Endodermal cell (in vitro differentiated cells): ENCODE measurements at regions not wholly inside any gene's neighbourhood (a gene's known extent, or its start where the extent isn't known, plus 50 kb on each side); places are given as distances from the start of the nearest gene placed in this dataset.

ENCODE experiments used
- DNase-seq: peaks from one replicate; pipeline ENCODE4 v3.0.0-alpha.2; 2017
- H3K27ac ChIP-seq: 2 replicates; pipeline ENCODE4 v1.5.1; 2013; ENCODE audit warnings: mild to moderate bottlenecking, low read depth, low read length, moderate library complexity
- H3K27me3 ChIP-seq: 2 replicates; pipeline ENCODE4 v1.6.1; 2013; ENCODE audit warnings: mild to moderate bottlenecking, low read length, moderate library complexity; ENCODE audit not compliant: insufficient read depth, control insufficient read depth, poor library complexity, severe bottlenecking
- H3K36me3 ChIP-seq: 2 replicates; pipeline ENCODE4 v1.7.0; 2013; ENCODE audit warnings: mild to moderate bottlenecking, low read length, moderate library complexity; ENCODE audit not compliant: control insufficient read depth, insufficient read depth
- H3K4me1 ChIP-seq: one replicate; pipeline ENCODE4 v1.7.0; 2013; ENCODE audit warnings: low read length; ENCODE audit not compliant: control insufficient read depth, insufficient read depth
- H3K4me3 ChIP-seq: 2 replicates; pipeline ENCODE4 v1.5.1; 2013; ENCODE audit warnings: mild to moderate bottlenecking, low read length, moderate library complexity
- H3K9ac ChIP-seq: 2 replicates; pipeline ENCODE4 v1.6.1; 2013; ENCODE audit warnings: mild to moderate bottlenecking, low read length, moderate library complexity; ENCODE audit not compliant: poor library complexity, severe bottlenecking; ENCODE audit errors: extremely low read depth
- H3K9me3 ChIP-seq: 2 replicates; pipeline ENCODE4 v1.6.1; 2013; ENCODE audit warnings: mild to moderate bottlenecking, low read length, moderate library complexity; ENCODE audit not compliant: control insufficient read depth
- H3K27ac Mint-ChIP-seq: 2 replicates; pipeline ENCODE4 v1.8.0; 2020; ENCODE audit warnings: mixed read lengths
- H3K27me3 Mint-ChIP-seq: 2 replicates; pipeline ENCODE4 v1.8.0; 2021; ENCODE audit warnings: mild to moderate bottlenecking, mixed read lengths; ENCODE audit not compliant: insufficient read depth
- H3K36me3 Mint-ChIP-seq: 2 replicates; pipeline ENCODE4 v1.8.0; 2020; ENCODE audit warnings: low read depth, mixed read lengths
- H3K4me1 Mint-ChIP-seq: 2 replicates; pipeline ENCODE4 v1.8.0; 2020; ENCODE audit warnings: mixed read lengths
- H3K4me3 Mint-ChIP-seq: 2 replicates; pipeline ENCODE4 v1.8.0; 2020; ENCODE audit warnings: mild to moderate bottlenecking, moderate library complexity, mixed read lengths
- H3K9me3 Mint-ChIP-seq: 2 replicates; pipeline ENCODE4 v1.8.0; 2020; ENCODE audit warnings: mild to moderate bottlenecking, mixed read lengths
- CTCF ChIP-seq: fragments of 200-600 bp; sonication (generic); conservative IDR thresholded peaks from 2 replicates; pipeline ENCODE4 v1.5.0; 2021; ENCODE audit warnings: antibody characterized with exemption, mild to moderate bottlenecking
- WGBS, 2 experiments: methylation state at CpG; one replicate each; pipeline versions ENCODE4 v1.1.5 to v1.1.7; 2013; ENCODE audit warnings: missing lambda C conversion rate in 2 of 2, mixed read lengths in 1 of 2; ENCODE audit not compliant: insufficient coverage in 1 of 2, insufficient read length in 1 of 2; 5-methylcytosine and 5-hydroxymethylcytosine counted together

- peaks cover 3% of the 10 kb centered on the region for H3K4me1 ChIP-seq
- Mint-ChIP-seq H3K27ac (peak overlapping the region; percentile 3), H3K27me3 (no peaks in the 10 kb centered on the region), H3K36me3 (peaks cover 2% of the 10 kb centered on the region), H3K9me3 (peaks cover 14% of the 10 kb centered on the region), H3K4me1 (peaks cover 29% of the 10 kb centered on the region), H3K4me3 (no peak overlapping the region)
- no peaks in the 10 kb centered on the region for H3K9me3 ChIP-seq
- no peak overlapping the region for H3K9ac ChIP-seq
- peak; percentile 92 for TF ChIP-seq CTCF
- H3K27me3 ChIP-seq = no peaks in the 10 kb centered on the region
- WGBS, 2 experiments = 82% methylated on average over 7 to 10 of the region's 10 CpGs
- H3K36me3 ChIP-seq = no peaks in the 10 kb centered on the region
- DNase-seq = peak; percentile 90
- H3K4me3 ChIP-seq = no peak overlapping the region
- H3K27ac ChIP-seq = no peak overlapping the region
These were observed 184.7 kb downstream of the MREG start for GRCh38 chr2:215828528-215829184.

GRCh38 chr2:215826838-215827441, 186.4 kb downstream of the MREG start:
- Histone ChIP-seq H3K27ac (no peak overlapping the region), H3K36me3 (no peaks in the 10 kb centered on the region), H3K9me3 (peaks cover 1% of the 10 kb centered on the region), H3K4me1 (peaks cover 2% of the 10 kb centered on the region), H3K4me3 (no peak overlapping the region), H3K27me3 (no peaks in the 10 kb centered on the region), H3K9ac (no peak overlapping the region)
- WGBS, 2 experiments = 83 to 91% methylated on average over 7 to 8 of the region's 8 CpGs
- Mint-ChIP-seq H3K27ac (no peak overlapping the region), H3K4me3 (no peak overlapping the region), H3K36me3 (peaks cover 2% of the 10 kb centered on the region), H3K27me3 (no peaks in the 10 kb centered on the region), H3K9me3 (peaks cover 24% of the 10 kb centered on the region), H3K4me1 (peaks cover 24% of the 10 kb centered on the region)
- DNase-seq = no peak
- TF ChIP-seq CTCF = no peak

GRCh38 chr2:215826376-215826775, 187.0 kb downstream of the MREG start:
- H3K9ac ChIP-seq = no peak overlapping the region
- Mint-ChIP-seq H3K4me3 (no peak overlapping the region), H3K36me3 (peaks cover 2% of the 10 kb centered on the region), H3K27ac (no peak overlapping the region), H3K9me3 (peaks cover 28% of the 10 kb centered on the region), H3K4me1 (peaks cover 20% of the 10 kb centered on the region), H3K27me3 (no peaks in the 10 kb centered on the region)
- H3K27me3 ChIP-seq = no peaks in the 10 kb centered on the region
- H3K9me3 ChIP-seq = peaks cover 6% of the 10 kb centered on the region
- H3K4me1 ChIP-seq = no peaks in the 10 kb centered on the region
- H3K36me3 ChIP-seq = no peaks in the 10 kb centered on the region
- H3K4me3 ChIP-seq = no peak overlapping the region
- no peak for DNase-seq
- no peak for TF ChIP-seq CTCF
- H3K27ac ChIP-seq = no peak overlapping the region
- WGBS, 2 experiments = 87 to 100% methylated on average over 3 of the region's 3 CpGs
